H9 (cell line): ENCODE measurements at regions not wholly inside any gene's neighbourhood (a gene's known extent, or its start where the extent isn't known, plus 50 kb on each side); places are given as distances from the start of the nearest gene placed in this dataset.

Source experiments
- DNase-seq: peaks from one replicate; pipeline ENCODE4 v3.0.0-alpha.2; 2017
- H2AFZ ChIP-seq: one replicate; pipeline ENCODE4 v1.6.1; 2013; ENCODE audit warnings: mild to moderate bottlenecking, low read length, control low read depth, moderate library complexity
- H2AK5ac ChIP-seq: 2 replicates; pipeline ENCODE4 v1.6.1; 2013; ENCODE audit warnings: low read length, control low read depth, mixed read lengths; ENCODE audit not compliant: insufficient read length
- H2BK120ac ChIP-seq: one replicate; pipeline ENCODE4 v1.6.1; 2013; ENCODE audit warnings: low read depth, mild to moderate bottlenecking, low read length, control low read depth, inconsistent platforms; ENCODE audit not compliant: poor library complexity, severe bottlenecking
- H2BK12ac ChIP-seq: 2 replicates; pipeline ENCODE4 v1.6.1; 2013; ENCODE audit warnings: low read length, control low read depth, mixed read lengths, low read depth; ENCODE audit not compliant: insufficient read length
- H2BK15ac ChIP-seq: 2 replicates; pipeline ENCODE4 v1.6.1; 2013; ENCODE audit warnings: low read depth, low read length, control low read depth
- H2BK20ac ChIP-seq: one replicate; pipeline ENCODE4 v1.6.1; 2013; ENCODE audit warnings: low read depth, mild to moderate bottlenecking, low read length, control low read depth, inconsistent platforms; ENCODE audit not compliant: poor library complexity, severe bottlenecking
- H2BK5ac ChIP-seq: 2 replicates; pipeline ENCODE4 v1.6.1; 2013; ENCODE audit warnings: low read length, control low read depth, mixed read lengths; ENCODE audit not compliant: insufficient read length
- H3K14ac ChIP-seq: 2 replicates; pipeline ENCODE4 v1.6.1; 2013; ENCODE audit warnings: low read length, control low read depth; ENCODE audit not compliant: insufficient read depth
- H3K18ac ChIP-seq: 2 replicates; pipeline ENCODE4 v1.6.1; 2013; ENCODE audit warnings: low read depth, mild to moderate bottlenecking, mixed read lengths, low read length, control low read depth; ENCODE audit not compliant: insufficient read length
- H3K23ac ChIP-seq: 2 replicates; pipeline ENCODE4 v1.6.1; 2013; ENCODE audit warnings: low read length, control low read depth, mixed read lengths, low read depth; ENCODE audit not compliant: insufficient read length
- H3K23me2 ChIP-seq: 2 replicates; pipeline ENCODE4 v1.6.1; 2013; ENCODE audit warnings: low read depth, mild to moderate bottlenecking, mixed read lengths, low read length, control low read depth; ENCODE audit not compliant: insufficient read length, poor library complexity, severe bottlenecking
- H3K27ac ChIP-seq: 2 replicates; pipeline ENCODE4 v1.5.1; 2013; ENCODE audit warnings: low read length, control low read depth, mixed read lengths, low read depth; ENCODE audit not compliant: insufficient read length
- H3K27me3 ChIP-seq: 2 replicates; pipeline ENCODE4 v1.6.1; 2013; ENCODE audit warnings: low read length, control low read depth, inconsistent platforms; ENCODE audit not compliant: insufficient read depth
- H3K4ac ChIP-seq: 2 replicates; pipeline ENCODE4 v1.6.1; 2013; ENCODE audit warnings: low read depth, mild to moderate bottlenecking, control low read depth, inconsistent platforms, low read length, moderate library complexity
- H3K4me1 ChIP-seq: 2 replicates; pipeline ENCODE4 v1.6.1; 2013; ENCODE audit warnings: low read length, control low read depth, inconsistent platforms; ENCODE audit not compliant: insufficient read depth
- H3K4me2 ChIP-seq: 2 replicates; pipeline ENCODE4 v1.6.1; 2013; ENCODE audit warnings: low read length, control low read depth, mixed read lengths; ENCODE audit not compliant: insufficient read length, insufficient read depth
- H3K56ac ChIP-seq: 2 replicates; pipeline ENCODE4 v1.6.1; 2013; ENCODE audit warnings: low read depth, mild to moderate bottlenecking, mixed read lengths, low read length, control low read depth; ENCODE audit not compliant: insufficient read length
- H3K79me1 ChIP-seq: 2 replicates; pipeline ENCODE4 v1.6.1; 2013; ENCODE audit warnings: low read depth, mild to moderate bottlenecking, moderate library complexity, low read length, control low read depth, inconsistent platforms; ENCODE audit not compliant: insufficient read depth, poor library complexity, severe bottlenecking
- H3K79me2 ChIP-seq: 2 replicates; pipeline ENCODE4 v1.6.1; 2013; ENCODE audit warnings: low read length, control low read depth, inconsistent platforms; ENCODE audit not compliant: insufficient read depth
- H3K9ac ChIP-seq: 2 replicates; pipeline ENCODE4 v1.6.1; 2013; ENCODE audit warnings: low read length, control low read depth, mixed read lengths; ENCODE audit not compliant: insufficient read length; ENCODE audit errors: extremely low read depth
- H3K9me3 ChIP-seq: one replicate; pipeline ENCODE4 v1.6.1; 2013; ENCODE audit warnings: low read depth, low read length, inconsistent platforms; ENCODE audit not compliant: control insufficient read depth
- H3T11ph ChIP-seq: one replicate; pipeline ENCODE4 v1.6.1; 2013; ENCODE audit warnings: mild to moderate bottlenecking, low read length, control low read depth, inconsistent platforms
- H4K20me1 ChIP-seq: one replicate; pipeline ENCODE4 v1.6.1; 2013; ENCODE audit not compliant: control insufficient read depth, insufficient read length, insufficient read depth
- H4K5ac ChIP-seq: 2 replicates; pipeline ENCODE4 v1.6.1; 2013; ENCODE audit warnings: low read depth, mild to moderate bottlenecking, mixed read lengths, low read length, control low read depth; ENCODE audit not compliant: insufficient read length
- H4K8ac ChIP-seq: replicated peaks from 2 replicates; pipeline ENCODE4 v1.6.1; 2013; ENCODE audit warnings: low read length, control low read depth, mixed read lengths, low read depth; ENCODE audit not compliant: insufficient read length
- H4K91ac ChIP-seq: 2 replicates; pipeline ENCODE4 v1.6.1; 2013; ENCODE audit warnings: low read depth, mild to moderate bottlenecking, moderate library complexity, mixed read lengths, low read length, control low read depth; ENCODE audit not compliant: insufficient read length
- H3K27ac Mint-ChIP-seq, 3 experiments: 2 replicates in 2 of 3; 3 replicates in 1 of 3; pipeline ENCODE4 v1.8.0; 2020 to 2021; ENCODE audit warnings: mixed read lengths in 3 of 3, mild to moderate bottlenecking in 1 of 3, moderate library complexity in 1 of 3
- H3K27me3 Mint-ChIP-seq: 2 replicates; pipeline ENCODE4 v1.8.0; 2021; ENCODE audit warnings: low read depth, mild to moderate bottlenecking, moderate library complexity, mixed read lengths
- H3K36me3 Mint-ChIP-seq, 3 experiments: 2 replicates in 2 of 3; 3 replicates in 1 of 3; pipeline ENCODE4 v1.8.0; 2020 to 2021; ENCODE audit warnings: low read depth in 3 of 3, mixed read lengths in 3 of 3; ENCODE audit not compliant: insufficient read depth in 1 of 3
- H3K4me1 Mint-ChIP-seq, 2 experiments: 2 replicates each; pipeline ENCODE4 v1.8.0; 2020; ENCODE audit warnings: mixed read lengths in 2 of 2
- H3K4me3 Mint-ChIP-seq, 2 experiments: 2 replicates in 1 of 2; 3 replicates in 1 of 2; pipeline ENCODE4 v1.8.0; 2020 to 2021; ENCODE audit warnings: mild to moderate bottlenecking in 2 of 2, mixed read lengths in 2 of 2, moderate library complexity in 1 of 2
- H3K9me3 Mint-ChIP-seq, 2 experiments: 2 replicates in 1 of 2; 3 replicates in 1 of 2; pipeline ENCODE4 v1.8.0; 2020; ENCODE audit warnings: mild to moderate bottlenecking in 2 of 2, mixed read lengths in 2 of 2, moderate library complexity in 1 of 2
- WGBS: extraction: QIAGEN DNeasy Blood & Tissue Kit; methylation state at CpG from one replicate; pipeline ENCODE4 v1.1.7; 2013; ENCODE audit warnings: missing lambda C conversion rate, low lambda C conversion rate, mixed read lengths; ENCODE audit not compliant: insufficient read length; ENCODE audit errors: extremely low coverage; 5-methylcytosine and 5-hydroxymethylcytosine counted together
- TF ChIP-seq, protein P1 (sequence below): fragments of 200-600 bp; sonication (generic); conservative IDR thresholded peaks from 3 replicates; pipeline ENCODE4 v1.8.0; 2021; ENCODE audit warnings: antibody characterized with exemption, mild to moderate bottlenecking

DNA sequence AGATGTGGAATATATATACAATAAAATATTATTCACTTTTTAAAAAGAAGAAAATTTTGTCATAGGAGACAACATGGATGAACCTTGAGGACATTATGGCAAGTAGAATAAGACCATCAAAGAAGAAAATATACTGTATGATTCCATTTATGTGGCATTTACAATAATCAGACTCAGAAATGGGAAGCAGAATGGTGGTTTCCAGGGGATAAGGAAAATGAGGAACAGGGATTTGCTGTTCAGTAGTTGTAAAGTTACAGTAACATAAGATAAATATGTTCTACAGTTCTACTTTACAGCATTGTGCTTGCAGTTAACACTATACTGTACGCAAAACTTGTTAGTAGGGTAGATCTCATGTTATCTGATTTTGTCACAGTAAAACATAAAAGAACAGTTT, 1271.0 kb downstream of the LRFN5 start:
- no peaks in the 10 kb centered on the region for H3K79me2 ChIP-seq
- no peaks in the 10 kb centered on the region for H3K27me3 ChIP-seq
- no peak overlapping the region for H2BK20ac ChIP-seq
- H3K4ac ChIP-seq: no peak overlapping the region
- no peak overlapping the region for H3K27ac Mint-ChIP-seq
- WGBS: no CpG with 5 or more reads among the region's 1 CpG
- no peak overlapping the region for H3K4me2 ChIP-seq
- H3K27ac ChIP-seq: no peak overlapping the region
- H3K4me1 ChIP-seq: no peaks in the 10 kb centered on the region
- H2AFZ ChIP-seq: no peak overlapping the region
- no peak overlapping the region for H3K14ac ChIP-seq
- peaks cover 4% of the 10 kb centered on the region in 2 experiments for H3K4me1 Mint-ChIP-seq
- DNase-seq: no peak
- no peak overlapping the region for H2AK5ac ChIP-seq
- no peak overlapping the region for H3K23ac ChIP-seq
- H3K56ac ChIP-seq: no peak overlapping the region
- no peak overlapping the region for H3K4me3 Mint-ChIP-seq
- no peak overlapping the region for H4K5ac ChIP-seq
- no peak overlapping the region for H3T11ph ChIP-seq
- H3K79me1 ChIP-seq: no peaks in the 10 kb centered on the region
- no peak overlapping the region for H2BK5ac ChIP-seq
- H3K36me3 Mint-ChIP-seq: no peaks in the 10 kb centered on the region
- H4K91ac ChIP-seq: no peak overlapping the region
- no peak overlapping the region for H4K8ac ChIP-seq
- no peak overlapping the region for H3K18ac ChIP-seq
- no peaks in the 10 kb centered on the region for H3K23me2 ChIP-seq
- H4K20me1 ChIP-seq: no peaks in the 10 kb centered on the region
- no peak overlapping the region for H3K9ac ChIP-seq
- TF ChIP-seq, protein P1, sequence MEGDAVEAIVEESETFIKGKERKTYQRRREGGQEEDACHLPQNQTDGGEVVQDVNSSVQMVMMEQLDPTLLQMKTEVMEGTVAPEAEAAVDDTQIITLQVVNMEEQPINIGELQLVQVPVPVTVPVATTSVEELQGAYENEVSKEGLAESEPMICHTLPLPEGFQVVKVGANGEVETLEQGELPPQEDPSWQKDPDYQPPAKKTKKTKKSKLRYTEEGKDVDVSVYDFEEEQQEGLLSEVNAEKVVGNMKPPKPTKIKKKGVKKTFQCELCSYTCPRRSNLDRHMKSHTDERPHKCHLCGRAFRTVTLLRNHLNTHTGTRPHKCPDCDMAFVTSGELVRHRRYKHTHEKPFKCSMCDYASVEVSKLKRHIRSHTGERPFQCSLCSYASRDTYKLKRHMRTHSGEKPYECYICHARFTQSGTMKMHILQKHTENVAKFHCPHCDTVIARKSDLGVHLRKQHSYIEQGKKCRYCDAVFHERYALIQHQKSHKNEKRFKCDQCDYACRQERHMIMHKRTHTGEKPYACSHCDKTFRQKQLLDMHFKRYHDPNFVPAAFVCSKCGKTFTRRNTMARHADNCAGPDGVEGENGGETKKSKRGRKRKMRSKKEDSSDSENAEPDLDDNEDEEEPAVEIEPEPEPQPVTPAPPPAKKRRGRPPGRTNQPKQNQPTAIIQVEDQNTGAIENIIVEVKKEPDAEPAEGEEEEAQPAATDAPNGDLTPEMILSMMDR: no peak
- H2BK120ac ChIP-seq: no peak overlapping the region
- no peak overlapping the region for H2BK12ac ChIP-seq
- no peaks in the 10 kb centered on the region for H3K27me3 Mint-ChIP-seq
- H2BK15ac ChIP-seq: no peak overlapping the region
- no peaks in the 10 kb centered on the region for H3K9me3 Mint-ChIP-seq
- no peaks in the 10 kb centered on the region for H3K9me3 ChIP-seq
